ENCODE measurements at regions not wholly inside any gene's neighbourhood (a gene's known extent, or its start where the extent isn't known, plus 50 kb on each side); places are given as distances from the start of the nearest gene placed in this dataset.
A peak's percentile ranks its signal among the peaks of the same experiment; 100 is the strongest.

DNA sequence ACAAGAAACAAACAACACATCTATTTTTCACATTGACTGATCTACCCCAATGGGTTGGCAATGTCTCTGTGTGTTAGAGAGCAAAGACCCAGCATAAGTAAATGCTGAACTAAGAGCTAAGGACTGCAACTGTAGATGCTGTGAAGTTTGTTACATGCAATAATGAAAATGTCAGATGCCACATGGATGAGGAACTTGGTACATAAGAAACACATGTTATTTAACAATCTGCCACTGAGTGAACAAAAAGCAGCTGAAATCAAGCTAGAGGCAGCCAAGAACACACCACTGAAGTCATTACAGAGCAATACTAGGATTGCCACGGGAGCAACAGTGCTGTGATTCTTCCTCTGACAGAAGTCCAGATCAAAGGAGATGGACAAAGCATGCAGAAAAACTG is 389.4 kb downstream of the CDH2 start:
- Mint-ChIP-seq H3K36me3 (no peaks in the 10 kb centered on the region), H3K9me3 (peaks cover 0 to 6% (median 3%) of the 10 kb centered on the region in 7 donors), H3K4me1 (no peaks in the 10 kb centered on the region), H3K27me3 (ENCODE audit: low read depth in 3 of 3) (no peaks in the 10 kb centered on the region), H3K27ac (peak overlapping the region in 1 of 7 donors; percentile 3), H3K4me3 (no peak overlapping the region)
- Histone ChIP-seq H3K27me3 (ENCODE audit: control insufficient read depth in 2 of 2, insufficient read depth in 2 of 2, low read length in 2 of 2) (no peaks in the 10 kb centered on the region), H4K20me1 (ENCODE audit: insufficient read depth, low read length) (no peaks in the 10 kb centered on the region), H3K9ac (ENCODE audit: insufficient read depth, low read length, poor library complexity, severe bottlenecking) (no peak overlapping the region), H3K4me3 (replicated peaks in 1 of 3; ENCODE audit: low read depth in 2 of 3, low read length in 3 of 3) (no peak overlapping the region), H3K4me1 (ENCODE audit: control insufficient read depth in 1 of 2, insufficient read depth in 2 of 2, low read length in 2 of 2) (no peaks in the 10 kb centered on the region), H3K27ac (ENCODE audit: low read depth in 1 of 2, low read length in 2 of 2) (no peak overlapping the region), H3K36me3 (replicated peaks in 1 of 2; ENCODE audit: control insufficient read depth in 1 of 2, insufficient read depth in 2 of 2, low read length in 2 of 2) (no peaks in the 10 kb centered on the region), H3K9me3 (replicated peaks in 1 of 2; ENCODE audit: control insufficient read depth in 1 of 2, insufficient read depth in 1 of 2, low read length in 2 of 2) (peaks cover 0 to 3% of the 10 kb centered on the region in 2 donors), H3K79me2 (ENCODE audit: insufficient read depth, low read length) (no peaks in the 10 kb centered on the region), H3K4me2 (replicated peaks; ENCODE audit: extremely low read depth, low read length, poor library complexity, severe bottlenecking) (no peak overlapping the region), H2AFZ (ENCODE audit: insufficient read depth, low read depth, low read length, poor library complexity, severe bottlenecking) (no peak overlapping the region)
- TF ChIP-seq, protein P1, sequence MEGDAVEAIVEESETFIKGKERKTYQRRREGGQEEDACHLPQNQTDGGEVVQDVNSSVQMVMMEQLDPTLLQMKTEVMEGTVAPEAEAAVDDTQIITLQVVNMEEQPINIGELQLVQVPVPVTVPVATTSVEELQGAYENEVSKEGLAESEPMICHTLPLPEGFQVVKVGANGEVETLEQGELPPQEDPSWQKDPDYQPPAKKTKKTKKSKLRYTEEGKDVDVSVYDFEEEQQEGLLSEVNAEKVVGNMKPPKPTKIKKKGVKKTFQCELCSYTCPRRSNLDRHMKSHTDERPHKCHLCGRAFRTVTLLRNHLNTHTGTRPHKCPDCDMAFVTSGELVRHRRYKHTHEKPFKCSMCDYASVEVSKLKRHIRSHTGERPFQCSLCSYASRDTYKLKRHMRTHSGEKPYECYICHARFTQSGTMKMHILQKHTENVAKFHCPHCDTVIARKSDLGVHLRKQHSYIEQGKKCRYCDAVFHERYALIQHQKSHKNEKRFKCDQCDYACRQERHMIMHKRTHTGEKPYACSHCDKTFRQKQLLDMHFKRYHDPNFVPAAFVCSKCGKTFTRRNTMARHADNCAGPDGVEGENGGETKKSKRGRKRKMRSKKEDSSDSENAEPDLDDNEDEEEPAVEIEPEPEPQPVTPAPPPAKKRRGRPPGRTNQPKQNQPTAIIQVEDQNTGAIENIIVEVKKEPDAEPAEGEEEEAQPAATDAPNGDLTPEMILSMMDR (IDR thresholded peaks at IDR 0.05): no peak
- intact Hi-C loops (cut with micrococcal nuclease): no loop called here
- no CpG with 5 or more reads among the region's 1 CpG for WGBS (ENCODE audit: insufficient coverage)
- no peak for DNase-seq

DNA sequence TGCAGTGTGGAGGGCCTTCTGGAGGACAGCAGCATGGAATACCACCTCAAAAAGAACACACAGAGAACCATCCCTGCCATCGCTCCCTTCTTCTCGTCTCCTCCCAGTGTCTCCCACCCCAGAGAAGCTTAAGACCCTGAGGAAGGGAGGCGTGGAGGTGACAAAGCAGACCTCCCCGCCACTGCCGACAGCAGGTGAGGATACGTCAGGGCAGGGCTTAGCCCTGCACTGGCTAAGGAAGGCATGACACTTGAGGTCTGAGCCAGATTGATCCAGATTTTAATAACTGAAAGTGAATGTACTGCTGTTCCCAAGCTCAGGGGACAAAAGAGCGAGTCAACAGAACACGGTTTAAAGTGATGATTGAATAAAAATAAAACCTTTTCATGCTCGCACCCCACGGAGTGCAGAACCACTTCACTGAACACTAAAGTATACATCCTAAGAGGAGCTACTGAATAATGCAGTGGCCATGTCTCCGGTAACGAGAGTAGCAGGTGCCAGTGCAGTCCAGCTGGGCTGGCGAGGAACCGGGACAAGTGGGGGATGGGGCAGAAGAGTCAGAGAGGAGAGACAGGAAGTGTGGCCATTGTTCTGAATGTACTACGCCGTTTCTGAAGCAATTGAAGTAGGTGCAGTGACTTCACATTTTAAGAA is 391.0 kb downstream of the CDH2 start:
- Histone ChIP-seq H3K9ac (ENCODE audit: insufficient read depth, low read length, poor library complexity, severe bottlenecking) (no peak overlapping the region), H3K9me3 (replicated peaks in 1 of 2; ENCODE audit: control insufficient read depth in 1 of 2, insufficient read depth in 1 of 2, low read length in 2 of 2) (peaks cover 0 to 3% of the 10 kb centered on the region in 2 donors), H3K27me3 (ENCODE audit: control insufficient read depth in 2 of 2, insufficient read depth in 2 of 2, low read length in 2 of 2) (no peaks in the 10 kb centered on the region), H3K36me3 (replicated peaks in 1 of 2; ENCODE audit: control insufficient read depth in 1 of 2, insufficient read depth in 2 of 2, low read length in 2 of 2) (no peaks in the 10 kb centered on the region), H4K20me1 (ENCODE audit: insufficient read depth, low read length) (no peaks in the 10 kb centered on the region), H3K4me3 (replicated peaks in 1 of 3; ENCODE audit: low read depth in 2 of 3, low read length in 3 of 3) (no peak overlapping the region), H3K4me1 (ENCODE audit: control insufficient read depth in 1 of 2, insufficient read depth in 2 of 2, low read length in 2 of 2) (no peaks in the 10 kb centered on the region), H3K79me2 (ENCODE audit: insufficient read depth, low read length) (no peaks in the 10 kb centered on the region), H3K4me2 (replicated peaks; ENCODE audit: extremely low read depth, low read length, poor library complexity, severe bottlenecking) (no peak overlapping the region), H2AFZ (ENCODE audit: insufficient read depth, low read depth, low read length, poor library complexity, severe bottlenecking) (no peak overlapping the region), H3K27ac (ENCODE audit: low read depth in 1 of 2, low read length in 2 of 2) (no peak overlapping the region)
- DNase-seq: no peak
- TF ChIP-seq, protein P1 (IDR thresholded peaks at IDR 0.05): no peak
- WGBS (ENCODE audit: insufficient coverage): 95% methylated on average over 10 of the region's 16 CpGs
- H3K4me1 Mint-ChIP-seq: no peaks in the 10 kb centered on the region
- H3K27me3 Mint-ChIP-seq (ENCODE audit: low read depth in 3 of 3): no peaks in the 10 kb centered on the region
- intact Hi-C loops (cut with micrococcal nuclease): no loop called here
- no peaks in the 10 kb centered on the region for H3K36me3 Mint-ChIP-seq
- H3K9me3 Mint-ChIP-seq: peaks cover 0 to 6% (median 3%) of the 10 kb centered on the region in 7 donors
- no peak overlapping the region for H3K4me3 Mint-ChIP-seq
- no peak overlapping the region for H3K27ac Mint-ChIP-seq
